ENCODE measurements at regions not wholly inside any gene's neighbourhood (a gene's known extent, or its start where the extent isn't known, plus 50 kb on each side); places are given as distances from the start of the nearest gene placed in this dataset.

- TF ChIP-seq CTCF (IDR thresholded peaks at IDR 0.05; ENCODE audit: insufficient read depth, low read length, severe bottlenecking), result no peak
- no peak overlapping the region for H3K4me3 ChIP-seq (ENCODE audit: low read depth, low read length)
- H3K27me3 ChIP-seq (ENCODE audit: control insufficient read depth, insufficient read depth, low read length), result no peaks in the 10 kb centered on the region
- H3K36me3 ChIP-seq (ENCODE audit: control insufficient read depth, insufficient read depth, low read length), result no peaks in the 10 kb centered on the region
- DNase-seq (ENCODE audit: low read depth) (no peak), FAIRE-seq (no peak)
These were observed 107.4 kb downstream of the UNCX start for GRCh38 chr7:1340031-1340430.

- H3K36me3 ChIP-seq (ENCODE audit: control insufficient read depth, insufficient read depth, low read length), result no peaks in the 10 kb centered on the region
- H3K4me3 ChIP-seq (ENCODE audit: low read depth, low read length), result no peak overlapping the region
- DNase-seq (ENCODE audit: low read depth) (no peak), FAIRE-seq (no peak)
- H3K27me3 ChIP-seq (ENCODE audit: control insufficient read depth, insufficient read depth, low read length), result no peaks in the 10 kb centered on the region
- no peak for TF ChIP-seq CTCF (IDR thresholded peaks at IDR 0.05; ENCODE audit: insufficient read depth, low read length, severe bottlenecking)
These were observed 108.0 kb downstream of the UNCX start for GRCh38 chr7:1340461-1341360.

GRCh38 chr7:1341361-1342089 lies 108.9 kb downstream of the UNCX start:
- no peak for DNase-seq (ENCODE audit: low read depth)
- TF ChIP-seq CTCF (IDR thresholded peaks at IDR 0.05; ENCODE audit: insufficient read depth, low read length, severe bottlenecking), result no peak
- Histone ChIP-seq H3K27me3 (ENCODE audit: control insufficient read depth, insufficient read depth, low read length) (no peaks in the 10 kb centered on the region), H3K36me3 (ENCODE audit: control insufficient read depth, insufficient read depth, low read length) (no peaks in the 10 kb centered on the region), H3K4me3 (ENCODE audit: low read depth, low read length) (no peak overlapping the region)
- FAIRE-seq, result no peak

- H3K4me3 ChIP-seq (ENCODE audit: low read depth, low read length), result no peak overlapping the region
- TF ChIP-seq CTCF (IDR thresholded peaks at IDR 0.05; ENCODE audit: insufficient read depth, low read length, severe bottlenecking), result no peak
- no peaks in the 10 kb centered on the region for H3K36me3 ChIP-seq (ENCODE audit: control insufficient read depth, insufficient read depth, low read length)
- no peak for DNase-seq (ENCODE audit: low read depth)
- H3K27me3 ChIP-seq (ENCODE audit: control insufficient read depth, insufficient read depth, low read length), result no peaks in the 10 kb centered on the region
- no peak for FAIRE-seq
These were observed 109.5 kb downstream of the UNCX start for GRCh38 chr7:1342090-1342640.

- Histone ChIP-seq H3K36me3 (ENCODE audit: control insufficient read depth, insufficient read depth, low read length) (no peaks in the 10 kb centered on the region), H3K4me3 (ENCODE audit: low read depth, low read length) (no peak overlapping the region), H3K27me3 (ENCODE audit: control insufficient read depth, insufficient read depth, low read length) (no peaks in the 10 kb centered on the region)
- no peak for TF ChIP-seq CTCF (IDR thresholded peaks at IDR 0.05; ENCODE audit: insufficient read depth, low read length, severe bottlenecking)
- DNase-seq (ENCODE audit: low read depth) (no peak), FAIRE-seq (no peak)
These were observed 110.9 kb downstream of the UNCX start for GRCh38 chr7:1343551-1343950.

All from bronchial epithelial cell (primary cell).